ENCODE measurements at regions not wholly inside any gene's neighbourhood (a gene's known extent, or its start where the extent isn't known, plus 50 kb on each side); places are given as distances from the start of the nearest gene placed in this dataset.
"Not testable (repeated sequence)": the region's sequence is repeated elsewhere in the genome, so short reads cannot be mapped to it uniquely, and the experiment has no call there.

DNA sequence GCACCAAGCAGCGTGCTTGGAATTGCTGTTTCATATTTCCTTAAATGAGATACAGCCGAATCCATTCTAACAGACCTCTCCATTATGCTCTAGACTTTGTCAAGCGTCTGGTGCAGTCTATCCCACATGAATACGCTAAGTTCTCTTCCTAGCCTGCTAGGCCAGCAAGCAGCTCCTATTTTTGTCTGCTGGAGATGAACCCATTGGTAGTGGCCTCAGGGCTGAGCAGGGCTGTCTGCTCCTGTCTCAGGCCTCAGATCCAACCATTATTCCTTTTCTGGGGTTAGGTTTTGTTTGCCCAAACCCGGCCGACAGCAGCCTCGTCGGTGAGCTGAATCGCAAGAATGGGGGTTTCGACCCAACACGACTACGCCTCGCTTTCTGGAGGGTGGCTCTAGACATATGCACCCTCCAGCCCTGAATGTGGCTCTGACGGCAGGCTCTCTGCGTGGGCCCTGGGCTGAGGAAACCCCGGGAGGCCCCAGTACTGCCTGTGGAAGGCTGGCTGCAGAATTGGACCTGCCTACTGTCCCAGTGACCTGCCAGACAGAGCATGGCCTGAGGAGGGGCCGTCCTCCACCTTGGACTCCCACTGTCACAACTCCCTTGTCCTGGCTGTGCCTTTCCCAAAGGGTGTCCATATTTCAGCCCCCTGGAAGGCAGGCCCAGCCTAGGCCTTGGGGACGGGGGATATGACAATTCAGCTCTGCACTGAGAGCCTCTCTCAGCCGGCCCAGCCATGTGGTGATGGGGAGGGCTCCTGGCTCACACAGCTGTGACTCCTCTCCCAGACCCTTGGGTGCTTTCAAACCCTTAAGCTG lies 267.9 kb upstream of the TCERG1L start:
- H3F3A ChIP-seq (ENCODE audit: low read length, unreplicated experiment), result no peaks in the 10 kb centered on the region
- DNase-seq (no peak), ATAC-seq (no peak)
- no peaks in the 10 kb centered on the region for H3K36me3 ChIP-seq (ENCODE audit: low read depth, low read length)
- no peaks in the 10 kb centered on the region for H3K27me3 ChIP-seq (ENCODE audit: low read length)
- H3K4me1 ChIP-seq (ENCODE audit: insufficient read depth, low read length), result no peaks in the 10 kb centered on the region
- ChIA-PET POLR2A (ENCODE audit: unreplicated experiment) (no interaction called here), CTCF (no interaction called here)
- no TSS peak for BruUV-seq (replicated peaks)
- no peaks in the 10 kb centered on the region for H3K9me3 ChIP-seq (ENCODE audit: low read length)
- no peak for TF ChIP-seq EZH2phosphoT487 (IDR thresholded peaks at IDR 0.05; ENCODE audit: borderline replicate concordance, low read length)
- no peak for TF ChIP-seq EZH2 (IDR thresholded peaks at IDR 0.05; ENCODE audit: low read length, unreplicated experiment)
- TF ChIP-seq, protein P1, sequence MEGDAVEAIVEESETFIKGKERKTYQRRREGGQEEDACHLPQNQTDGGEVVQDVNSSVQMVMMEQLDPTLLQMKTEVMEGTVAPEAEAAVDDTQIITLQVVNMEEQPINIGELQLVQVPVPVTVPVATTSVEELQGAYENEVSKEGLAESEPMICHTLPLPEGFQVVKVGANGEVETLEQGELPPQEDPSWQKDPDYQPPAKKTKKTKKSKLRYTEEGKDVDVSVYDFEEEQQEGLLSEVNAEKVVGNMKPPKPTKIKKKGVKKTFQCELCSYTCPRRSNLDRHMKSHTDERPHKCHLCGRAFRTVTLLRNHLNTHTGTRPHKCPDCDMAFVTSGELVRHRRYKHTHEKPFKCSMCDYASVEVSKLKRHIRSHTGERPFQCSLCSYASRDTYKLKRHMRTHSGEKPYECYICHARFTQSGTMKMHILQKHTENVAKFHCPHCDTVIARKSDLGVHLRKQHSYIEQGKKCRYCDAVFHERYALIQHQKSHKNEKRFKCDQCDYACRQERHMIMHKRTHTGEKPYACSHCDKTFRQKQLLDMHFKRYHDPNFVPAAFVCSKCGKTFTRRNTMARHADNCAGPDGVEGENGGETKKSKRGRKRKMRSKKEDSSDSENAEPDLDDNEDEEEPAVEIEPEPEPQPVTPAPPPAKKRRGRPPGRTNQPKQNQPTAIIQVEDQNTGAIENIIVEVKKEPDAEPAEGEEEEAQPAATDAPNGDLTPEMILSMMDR (conservative IDR thresholded peaks at IDR 0.05; ENCODE audit: low read depth, low read length), result no peak
- H3K4me3 ChIP-seq (ENCODE audit: low read length), result no peak overlapping the region
- H3K27ac ChIP-seq (ENCODE audit: low read length), result no peak overlapping the region
- no peaks in the 10 kb centered on the region for H3K79me2 ChIP-seq (ENCODE audit: low read length)
- H3K9me2 ChIP-seq (replicated peaks; ENCODE audit: low read length), result no peaks in the 10 kb centered on the region
- intact Hi-C loops (cut with micrococcal nuclease), result no loop called here
- no peaks in the 10 kb centered on the region for H4K20me1 ChIP-seq (ENCODE audit: low read length)
- no peak overlapping the region for H3K4me2 ChIP-seq (ENCODE audit: low read length)
- no peak overlapping the region for H2AFZ ChIP-seq (ENCODE audit: low read length)
- H3K9ac ChIP-seq (ENCODE audit: low read length), result no peak overlapping the region

DNA sequence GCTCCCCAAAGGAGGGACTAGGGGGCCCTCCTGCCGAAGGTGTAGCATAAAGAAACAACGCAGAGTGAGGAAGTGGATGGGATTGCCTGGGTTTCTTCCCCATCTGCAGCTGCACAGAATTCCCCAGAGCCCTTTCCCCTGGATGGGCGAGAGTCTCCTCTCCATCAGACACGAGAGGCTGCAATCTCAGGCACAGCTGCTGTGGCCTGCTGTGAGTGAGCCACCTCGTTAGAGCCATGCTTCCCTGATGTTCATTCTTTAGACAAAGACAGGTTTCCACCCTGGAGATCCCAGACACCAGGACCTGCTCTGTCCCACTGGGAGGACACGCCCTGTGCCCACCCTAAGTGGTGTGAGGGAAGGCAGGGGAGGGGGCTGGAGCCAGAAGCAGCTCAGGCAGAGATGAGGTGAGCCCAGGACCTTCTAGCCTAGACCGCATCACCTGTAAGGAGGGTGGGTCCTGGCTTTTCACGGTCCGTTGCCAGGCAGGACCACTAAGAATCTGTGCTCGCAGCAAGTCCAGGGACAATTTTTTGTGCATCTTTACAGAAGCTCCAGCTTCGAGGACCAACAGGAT lies 268.6 kb upstream of the TCERG1L start:
- ATAC-seq (no peak), DNase-seq (no peak)
- Histone ChIP-seq H3K4me1 (ENCODE audit: insufficient read depth, low read length) (no peaks in the 10 kb centered on the region), H3K4me3 (ENCODE audit: low read length) (no peak overlapping the region), H3K9ac (ENCODE audit: low read length) (no peak overlapping the region), H3K27me3 (ENCODE audit: low read length) (no peaks in the 10 kb centered on the region), H3F3A (ENCODE audit: low read length, unreplicated experiment) (no peaks in the 10 kb centered on the region), H3K4me2 (ENCODE audit: low read length) (no peak overlapping the region), H4K20me1 (ENCODE audit: low read length) (no peaks in the 10 kb centered on the region), H2AFZ (ENCODE audit: low read length) (no peak overlapping the region), H3K9me2 (replicated peaks; ENCODE audit: low read length) (no peaks in the 10 kb centered on the region), H3K9me3 (ENCODE audit: low read length) (no peaks in the 10 kb centered on the region), H3K36me3 (ENCODE audit: low read depth, low read length) (no peaks in the 10 kb centered on the region), H3K27ac (ENCODE audit: low read length) (no peak overlapping the region), H3K79me2 (ENCODE audit: low read length) (no peaks in the 10 kb centered on the region)
- POLR2A ChIA-PET (ENCODE audit: unreplicated experiment), result no interaction called here
- CTCF ChIA-PET, result no interaction called here
- BruUV-seq (replicated peaks), result no TSS peak
- TF ChIP-seq, protein P1 (conservative IDR thresholded peaks at IDR 0.05; ENCODE audit: low read depth, low read length), result no peak
- no peak for TF ChIP-seq EZH2phosphoT487 (IDR thresholded peaks at IDR 0.05; ENCODE audit: borderline replicate concordance, low read length)
- TF ChIP-seq EZH2 (IDR thresholded peaks at IDR 0.05; ENCODE audit: low read length, unreplicated experiment), result no peak
- intact Hi-C loops (cut with micrococcal nuclease), result no loop called here

DNA sequence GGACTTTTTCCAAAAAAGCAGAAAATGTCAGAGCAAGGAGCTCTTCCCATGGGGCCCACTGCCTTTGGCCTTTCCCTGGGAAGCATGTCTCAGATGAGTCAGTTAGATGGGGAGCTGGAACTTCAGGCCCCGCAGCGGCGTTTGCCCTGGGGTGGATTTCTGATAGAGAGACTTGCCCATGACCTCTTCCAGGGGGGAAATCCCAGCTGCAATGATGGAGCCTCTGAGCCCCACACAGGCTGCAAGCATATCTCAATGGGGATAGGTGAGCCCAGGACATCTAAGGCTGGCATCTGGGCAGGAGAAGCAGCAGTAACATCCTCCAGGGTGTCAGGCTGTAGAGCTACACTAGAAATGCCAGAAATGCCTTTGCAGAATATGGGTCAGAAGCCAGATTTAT lies 269.2 kb upstream of the TCERG1L start:
- CTCF ChIA-PET, result no interaction called here
- no peak overlapping the region for H3K4me3 ChIP-seq (ENCODE audit: low read length)

DNA sequence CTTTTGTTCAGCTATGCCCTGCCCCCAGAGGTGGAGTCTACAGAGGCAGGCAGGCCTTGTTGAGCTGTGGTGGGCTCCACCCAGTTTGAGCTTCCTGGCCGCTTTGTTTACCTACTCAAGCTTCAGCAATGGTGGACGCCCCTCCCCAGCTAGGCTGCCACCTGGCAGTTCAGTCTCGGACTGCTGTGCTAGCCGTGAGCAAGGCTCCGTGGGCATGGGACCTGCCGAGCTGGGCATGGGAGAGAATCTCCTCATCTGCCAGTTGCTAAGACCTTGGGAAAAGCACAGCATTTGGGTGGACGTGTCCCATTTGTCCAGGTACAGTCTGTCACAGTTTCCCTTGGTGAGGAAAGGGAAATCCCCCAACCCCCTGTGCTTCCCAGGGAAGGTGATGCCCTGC lies 270.0 kb upstream of the TCERG1L start:
- POLR2A ChIA-PET (ENCODE audit: unreplicated experiment); intact Hi-C loops (cut with micrococcal nuclease): not testable (repeated sequence)

More for the DNA sequence above, 269.2 kb upstream of the TCERG1L start:
- H3K36me3 ChIP-seq (ENCODE audit: low read depth, low read length), result no peaks in the 10 kb centered on the region
- no peak overlapping the region for H3K4me2 ChIP-seq (ENCODE audit: low read length)
- H3K79me2 ChIP-seq (ENCODE audit: low read length), result no peaks in the 10 kb centered on the region
- H3K4me1 ChIP-seq (ENCODE audit: insufficient read depth, low read length), result no peaks in the 10 kb centered on the region
- H3K9ac ChIP-seq (ENCODE audit: low read length), result no peak overlapping the region
- H3K27me3 ChIP-seq (ENCODE audit: low read length), result no peaks in the 10 kb centered on the region
- H3K9me3 ChIP-seq (ENCODE audit: low read length), result no peaks in the 10 kb centered on the region
- no peaks in the 10 kb centered on the region for H3K9me2 ChIP-seq (replicated peaks; ENCODE audit: low read length)
- TF ChIP-seq, protein P1 (conservative IDR thresholded peaks at IDR 0.05; ENCODE audit: low read depth, low read length), result no peak
- no peak for TF ChIP-seq EZH2phosphoT487 (IDR thresholded peaks at IDR 0.05; ENCODE audit: borderline replicate concordance, low read length)
- TF ChIP-seq EZH2 (IDR thresholded peaks at IDR 0.05; ENCODE audit: low read length, unreplicated experiment), result no peak
- no peak overlapping the region for H2AFZ ChIP-seq (ENCODE audit: low read length)
- no peaks in the 10 kb centered on the region for H3F3A ChIP-seq (ENCODE audit: low read length, unreplicated experiment)
- ATAC-seq (no peak), DNase-seq (no peak)
- intact Hi-C loops (cut with micrococcal nuclease), result no loop called here
- no TSS peak for BruUV-seq (replicated peaks)
- H4K20me1 ChIP-seq (ENCODE audit: low read length), result no peaks in the 10 kb centered on the region
- no peak overlapping the region for H3K27ac ChIP-seq (ENCODE audit: low read length)
- POLR2A ChIA-PET (ENCODE audit: unreplicated experiment), result no interaction called here

More for the DNA sequence above, 270.0 kb upstream of the TCERG1L start:
- ATAC-seq; BruUV-seq (replicated peaks); H3K4me1 ChIP-seq (ENCODE audit: insufficient read depth, low read length); H3K79me2 ChIP-seq (ENCODE audit: low read length); H3F3A ChIP-seq (ENCODE audit: low read length, unreplicated experiment); H3K27me3 ChIP-seq (ENCODE audit: low read length); H3K9ac ChIP-seq (ENCODE audit: low read length); H3K4me2 ChIP-seq (ENCODE audit: low read length); CTCF ChIA-PET; H3K27ac ChIP-seq (ENCODE audit: low read length); H3K36me3 ChIP-seq (ENCODE audit: low read depth, low read length); H3K9me3 ChIP-seq (ENCODE audit: low read length); H3K4me3 ChIP-seq (ENCODE audit: low read length); H4K20me1 ChIP-seq (ENCODE audit: low read length); DNase-seq; H3K9me2 ChIP-seq (replicated peaks; ENCODE audit: low read length); H2AFZ ChIP-seq (ENCODE audit: low read length): not testable (repeated sequence)
